HG02885 (cell line): ENCODE measurements at regions not wholly inside any gene's neighbourhood (a gene's known extent, or its start where the extent isn't known, plus 50 kb on each side); places are given as distances from the start of the nearest gene placed in this dataset.
"Not testable (repeated sequence)": the region's sequence is repeated elsewhere in the genome, so short reads cannot be mapped to it uniquely, and the experiment has no call there.

Experiments
- ATAC-seq: cut with Tn5 transposase; IDR thresholded peaks from one replicate; pipeline ENCODE4 v1.9.1; 2021; ENCODE audit warnings: mild to moderate bottlenecking; ENCODE audit not compliant: unreplicated experiment, poor library complexity

DNA sequence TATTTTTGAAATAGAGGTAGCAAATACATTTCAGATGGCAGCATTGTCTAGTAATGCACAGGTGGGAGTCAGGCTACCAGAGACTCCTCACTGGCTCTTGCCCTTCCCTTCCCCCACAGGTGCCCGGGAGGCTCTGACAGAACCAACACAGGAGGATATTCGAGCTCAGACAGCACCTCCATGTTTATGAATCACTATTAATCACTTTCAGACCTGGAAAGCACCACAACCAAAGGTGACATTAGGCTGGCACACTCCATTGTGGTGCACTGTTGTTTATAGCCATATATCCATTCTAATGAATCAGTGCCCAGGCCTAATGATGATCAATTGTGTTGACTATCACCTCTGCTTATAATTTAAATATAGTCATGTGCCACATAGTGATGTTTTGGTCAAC, 107.8 kb upstream of the NAMPT start:
- no peak for ATAC-seq

DNA sequence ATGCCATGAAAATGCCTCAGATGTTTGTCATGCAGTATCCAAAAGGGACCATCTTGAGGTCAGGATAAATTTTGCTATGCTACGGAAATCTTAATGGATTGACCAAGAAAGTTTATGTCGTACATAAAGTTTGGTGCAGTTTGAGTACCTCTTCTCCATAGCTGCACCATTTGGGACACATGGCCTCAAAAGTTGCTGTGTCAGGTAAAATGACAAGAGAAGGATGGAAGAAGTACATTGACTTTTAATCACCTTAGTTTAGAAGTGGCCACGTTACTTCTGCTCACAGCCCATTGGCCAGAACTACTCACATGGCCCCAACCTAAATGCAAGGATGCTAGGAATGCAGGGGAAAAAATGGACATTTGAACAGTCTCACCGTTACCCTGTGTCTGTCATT, 107.4 kb upstream of the NAMPT start:
- ATAC-seq: no peak

DNA sequence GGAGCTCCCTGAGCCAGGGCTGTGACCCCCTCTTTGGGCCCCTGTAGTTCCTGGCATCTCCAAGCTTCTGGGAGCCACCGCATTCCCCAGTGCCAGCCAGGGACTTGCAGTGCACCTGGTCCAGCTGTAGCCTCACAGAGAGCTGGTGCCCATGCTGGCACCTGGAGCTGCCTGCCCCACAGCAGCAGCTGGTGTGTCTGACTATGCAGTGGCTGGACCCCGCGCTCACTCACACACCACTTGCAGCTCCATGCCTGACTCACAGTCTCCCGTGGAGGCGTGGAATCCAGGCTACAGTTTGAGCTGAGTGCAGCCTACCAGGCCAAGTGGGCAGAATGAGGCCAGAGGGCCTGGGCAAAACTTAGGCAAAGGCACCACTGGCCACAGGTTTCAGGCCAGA, 102.2 kb upstream of the NAMPT start:
- no peak for ATAC-seq

DNA sequence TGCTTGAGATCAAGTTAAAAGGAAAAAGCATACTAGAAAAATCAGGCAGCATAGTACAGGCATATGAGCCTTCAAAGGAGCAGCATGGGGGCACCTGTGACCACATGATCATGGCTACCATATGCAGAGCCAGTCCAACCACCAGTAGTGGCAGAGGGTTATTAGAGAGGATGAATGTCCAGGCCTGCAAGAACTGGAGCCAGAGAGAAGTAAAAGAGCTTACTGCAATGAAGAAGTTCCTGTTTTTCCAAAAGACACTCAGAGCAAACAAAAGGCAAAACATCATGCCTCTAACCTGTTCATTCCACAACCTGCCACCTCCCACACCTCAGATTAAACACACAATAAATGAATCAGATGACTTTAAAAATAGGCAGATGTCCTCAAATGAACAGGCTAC, 99.6 kb upstream of the NAMPT start:
- no peak for ATAC-seq

DNA sequence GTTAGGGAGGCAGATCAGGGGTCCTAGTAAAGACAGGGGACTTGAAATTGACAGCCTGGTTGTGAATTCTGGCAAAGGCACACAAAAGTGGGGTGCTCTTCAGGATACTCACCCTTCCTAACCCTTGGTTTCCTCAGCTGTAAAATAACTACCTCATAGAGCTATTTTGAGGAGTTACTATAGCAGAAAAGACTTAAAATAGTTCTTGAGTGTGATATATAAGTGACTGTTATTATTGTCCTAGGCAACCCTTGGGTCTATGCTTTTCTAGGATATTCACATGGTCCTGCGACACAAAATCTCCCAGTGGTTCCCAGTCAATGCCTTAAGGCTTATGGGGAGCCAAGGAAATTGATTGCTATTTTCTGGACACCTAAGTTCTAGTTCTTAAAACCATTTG, 98.1 kb upstream of the NAMPT start:
- no peak for ATAC-seq

DNA sequence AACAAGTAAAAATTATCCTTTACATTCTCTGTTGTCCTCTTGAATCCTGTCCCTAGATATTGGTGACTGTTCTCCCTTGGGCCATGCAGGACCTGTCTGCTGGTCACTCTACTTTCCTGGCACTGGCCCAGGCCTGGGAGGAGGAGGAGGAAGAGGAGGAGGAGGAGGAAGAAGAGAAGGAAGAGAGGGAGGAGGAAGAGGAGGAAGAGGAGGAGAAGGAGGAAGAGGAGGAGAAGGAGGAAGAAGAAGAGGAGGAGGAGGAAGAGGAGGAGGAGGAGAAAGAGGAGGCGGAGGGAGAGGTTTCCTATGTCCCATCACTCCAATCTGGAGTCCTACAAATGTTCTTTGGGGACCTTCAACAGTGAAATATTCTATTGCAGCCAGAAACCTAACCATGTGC, 97.3 kb upstream of the NAMPT start:
- ATAC-seq: no peak

DNA sequence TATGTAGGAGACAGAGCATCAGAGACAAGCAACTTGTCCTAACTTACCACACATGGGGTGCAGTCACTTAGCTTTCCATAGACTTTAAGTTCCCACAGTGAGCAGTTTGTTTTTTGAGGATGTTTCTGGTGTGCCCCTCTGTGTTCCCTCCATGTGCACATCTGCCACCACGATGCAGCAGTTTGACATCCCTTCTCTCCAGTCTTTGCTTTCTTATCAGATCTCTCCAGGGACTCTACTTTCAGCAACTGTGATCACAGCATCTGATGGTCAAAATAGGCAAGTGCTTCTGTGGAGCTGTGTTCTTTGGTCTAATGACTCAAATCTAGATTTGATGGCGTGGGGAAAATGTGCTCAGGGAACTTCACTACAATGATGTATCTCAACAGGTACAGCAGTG, 96.5 kb upstream of the NAMPT start:
- ATAC-seq: no peak

DNA sequence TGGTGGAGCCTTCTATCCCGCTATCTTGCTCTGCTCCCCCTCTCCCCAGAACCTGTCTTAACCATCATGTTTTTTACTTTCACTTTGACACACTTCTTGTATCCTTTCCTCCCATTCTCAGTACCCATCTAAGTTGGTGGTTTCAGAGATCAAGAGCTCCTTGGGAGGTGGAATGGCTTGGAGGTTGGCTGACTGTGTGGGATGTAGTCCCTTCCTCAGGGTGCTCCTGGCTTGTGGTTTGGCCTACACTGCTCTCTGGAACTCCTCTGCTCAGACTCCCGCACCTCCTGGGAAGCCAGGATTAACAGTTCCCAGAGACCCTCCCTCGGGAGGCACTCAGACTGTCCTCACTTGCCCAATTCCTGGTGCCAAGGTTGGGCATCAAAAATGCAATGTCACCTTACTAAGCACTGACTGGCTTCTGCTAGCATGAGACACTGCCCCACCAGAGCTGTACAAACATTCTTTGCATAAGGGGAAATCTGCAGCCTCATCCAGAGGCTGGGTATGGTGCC, 93.1 kb upstream of the NAMPT start:
- ATAC-seq: peak; percentile 57

DNA sequence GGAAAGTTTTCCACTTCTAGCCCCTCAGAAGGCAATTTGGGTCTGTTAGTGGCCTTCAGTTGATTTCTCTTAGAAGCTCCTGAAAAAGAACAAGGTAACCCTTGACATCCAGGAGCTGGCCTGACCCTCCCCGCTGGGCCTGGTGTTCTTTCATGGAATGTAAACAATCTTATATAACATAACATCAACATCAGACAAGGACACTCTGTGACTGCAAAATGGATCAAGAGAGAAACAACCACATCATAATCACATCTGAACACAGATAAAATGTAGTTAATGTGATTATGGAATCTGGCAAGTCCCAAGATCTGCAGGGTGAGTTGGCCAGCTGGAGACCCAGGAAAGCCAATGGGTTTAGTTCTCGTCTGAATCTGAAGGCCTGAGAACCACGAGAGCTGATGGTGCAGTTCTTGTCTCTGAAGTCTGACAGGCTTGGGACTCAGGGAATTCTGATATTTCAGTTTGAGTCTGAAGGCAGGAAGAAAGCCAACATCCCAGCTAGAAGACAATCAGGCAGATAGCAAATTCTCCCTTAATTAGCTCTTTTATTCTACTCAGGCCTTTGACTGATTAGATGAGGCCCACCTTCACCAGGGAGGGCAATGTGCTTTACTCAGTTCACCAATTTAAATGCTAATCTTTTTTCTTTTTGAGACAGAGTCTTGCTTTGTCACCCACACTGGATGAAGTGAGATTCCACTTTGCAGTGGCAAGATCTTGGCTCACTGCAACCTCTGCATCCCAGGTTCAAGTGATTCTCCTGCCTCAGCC, 91.4 kb upstream of the NAMPT start:
- no peak for ATAC-seq

DNA sequence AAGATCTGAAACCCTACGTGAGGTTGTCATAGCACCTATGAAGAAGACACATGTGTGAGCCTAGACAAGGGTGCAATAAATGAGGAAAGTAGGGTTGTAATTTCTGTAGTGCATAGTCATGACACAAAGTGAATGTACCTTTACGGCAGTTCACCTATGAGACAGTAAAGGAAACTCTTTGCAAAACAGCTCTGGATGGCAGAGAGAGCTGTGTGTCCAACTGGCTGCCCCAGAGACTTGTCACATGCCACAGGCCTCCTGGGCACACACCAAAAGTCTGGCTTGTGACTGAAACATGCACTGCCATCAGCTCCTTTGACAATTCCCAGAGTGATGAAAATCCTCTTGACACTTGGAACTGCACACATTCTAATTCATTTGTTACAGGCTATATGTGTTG, 90.7 kb upstream of the NAMPT start:
- no peak for ATAC-seq

DNA sequence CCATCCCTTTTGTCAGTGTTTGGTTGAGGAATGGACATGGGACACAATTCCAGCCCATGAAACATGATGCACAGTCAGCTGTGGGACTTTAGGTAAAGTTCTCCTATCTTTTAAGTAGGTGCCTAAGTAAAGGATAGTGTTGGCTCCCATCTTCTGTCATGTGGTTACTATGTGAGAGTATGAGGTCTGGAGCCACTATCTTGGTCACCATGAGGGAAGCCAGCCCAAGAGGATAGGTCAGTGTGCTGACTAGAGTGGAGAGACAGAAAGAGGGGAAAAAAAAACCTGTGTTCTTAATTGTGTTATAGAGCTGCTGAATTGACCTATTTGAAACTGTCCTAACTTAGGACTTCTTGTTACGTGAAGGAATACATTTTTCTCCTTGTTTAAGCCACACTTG, 89.7 kb upstream of the NAMPT start:
- ATAC-seq: no peak

DNA sequence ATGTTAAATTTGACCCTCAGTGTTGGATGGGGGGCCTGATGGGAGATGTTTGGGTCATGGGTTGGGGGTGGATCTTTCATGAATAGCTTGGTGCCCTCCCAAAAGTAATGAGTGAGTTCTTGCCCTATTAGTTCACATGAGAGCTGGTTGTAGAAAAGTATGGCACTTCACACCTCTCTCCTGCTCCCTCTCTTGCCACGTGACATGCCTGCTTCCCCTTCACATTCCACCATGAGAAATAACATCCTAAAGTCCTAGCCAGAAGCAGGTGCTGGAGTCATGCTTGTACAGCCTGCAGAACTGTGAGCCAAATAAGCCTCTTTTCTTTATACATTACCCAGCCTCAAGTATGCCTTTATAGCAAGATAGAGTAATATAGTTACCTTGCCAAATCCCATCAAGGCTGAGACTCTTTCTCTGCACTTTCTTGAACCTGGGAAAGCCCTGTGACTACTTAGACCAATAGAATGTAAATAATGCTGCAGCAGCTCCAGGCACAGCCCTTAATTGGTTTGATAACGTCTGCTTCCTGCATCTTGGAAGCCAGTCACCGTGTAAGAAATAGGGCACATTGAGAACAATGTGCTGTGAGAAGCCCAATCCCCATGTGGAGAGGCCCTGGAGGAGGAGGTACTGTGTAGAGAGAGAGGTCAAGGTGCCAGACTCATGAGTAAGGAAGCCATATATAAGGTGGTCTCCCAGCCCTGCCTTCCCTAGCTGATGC, 88.0 kb upstream of the NAMPT start:
- no peak for ATAC-seq

DNA sequence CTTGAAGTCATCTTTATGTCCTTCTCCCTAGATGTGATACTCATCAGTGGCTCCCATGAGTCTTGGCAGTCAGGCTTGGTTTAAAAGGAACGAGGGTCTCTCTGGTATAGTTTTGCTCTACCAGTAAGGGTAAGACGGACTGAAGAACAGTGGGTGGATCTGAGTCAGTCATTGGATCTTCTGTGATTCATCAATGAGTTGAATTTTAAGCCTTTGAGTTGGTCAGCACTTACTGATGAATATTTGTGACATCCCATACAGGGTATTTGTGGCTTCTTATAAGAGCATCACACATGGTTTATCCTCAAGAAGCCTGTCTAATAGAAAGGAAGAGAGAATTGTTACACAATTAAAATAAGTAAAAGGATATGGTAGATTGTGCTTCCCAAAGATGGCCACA, 87.3 kb upstream of the NAMPT start:
- ATAC-seq: no peak

DNA sequence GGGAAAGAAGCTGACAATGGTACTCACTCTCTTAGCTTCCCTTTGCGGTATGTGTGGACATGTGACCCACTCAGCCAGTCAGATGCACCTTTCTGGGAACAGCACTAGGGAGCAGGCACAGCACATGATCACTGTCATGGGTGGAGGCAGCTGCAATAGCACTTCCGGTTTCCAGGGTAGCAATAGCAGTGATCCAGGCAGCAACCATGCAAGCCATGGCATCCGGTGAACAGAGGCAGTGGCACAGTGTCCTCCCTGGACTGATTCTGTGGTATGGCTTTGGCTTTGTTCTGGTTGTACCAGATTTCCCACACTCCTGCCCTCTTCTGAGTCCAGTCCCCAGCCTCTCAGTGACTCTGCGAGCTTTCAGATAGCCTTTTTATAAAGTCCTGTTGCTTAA, 86.8 kb upstream of the NAMPT start:
- no peak for ATAC-seq

DNA sequence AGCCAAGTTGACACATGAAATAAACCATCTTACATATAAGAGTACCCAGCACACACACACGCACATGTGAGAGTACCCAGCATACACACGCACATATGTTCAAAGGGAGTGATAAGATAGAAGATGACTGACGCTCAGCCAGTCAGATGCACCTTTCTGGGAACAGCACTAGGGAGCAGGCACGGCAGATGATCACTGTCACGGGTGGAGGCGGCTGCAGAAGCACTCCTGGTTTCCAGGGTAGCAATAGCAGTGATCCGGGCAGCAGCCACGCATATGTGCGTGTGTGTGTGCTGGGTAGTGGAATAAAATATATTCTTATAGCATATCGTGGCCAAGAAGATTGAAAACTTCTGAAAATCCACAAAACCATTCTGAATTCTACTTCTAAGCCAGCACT, 85.8 kb upstream of the NAMPT start:
- ATAC-seq: no peak

DNA sequence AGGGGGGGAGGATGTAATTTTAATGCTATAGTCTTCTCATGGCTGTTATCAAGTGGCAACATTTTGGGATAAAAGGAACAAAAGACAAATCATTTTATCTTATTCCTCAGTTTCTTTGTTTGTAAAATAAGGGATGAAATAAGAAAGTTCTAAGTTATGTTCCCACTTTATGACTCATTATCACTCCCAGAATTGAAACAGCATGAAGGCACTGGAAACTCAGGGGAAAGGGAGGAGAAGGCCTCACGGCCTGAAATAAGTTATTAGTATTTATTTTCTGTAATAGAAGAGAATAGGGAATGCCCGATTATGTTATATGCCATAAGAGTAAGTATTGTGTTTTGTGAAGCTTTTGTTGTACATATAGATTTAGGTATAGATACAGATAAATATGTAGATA, 85.0 kb upstream of the NAMPT start:
- ATAC-seq: no peak

DNA sequence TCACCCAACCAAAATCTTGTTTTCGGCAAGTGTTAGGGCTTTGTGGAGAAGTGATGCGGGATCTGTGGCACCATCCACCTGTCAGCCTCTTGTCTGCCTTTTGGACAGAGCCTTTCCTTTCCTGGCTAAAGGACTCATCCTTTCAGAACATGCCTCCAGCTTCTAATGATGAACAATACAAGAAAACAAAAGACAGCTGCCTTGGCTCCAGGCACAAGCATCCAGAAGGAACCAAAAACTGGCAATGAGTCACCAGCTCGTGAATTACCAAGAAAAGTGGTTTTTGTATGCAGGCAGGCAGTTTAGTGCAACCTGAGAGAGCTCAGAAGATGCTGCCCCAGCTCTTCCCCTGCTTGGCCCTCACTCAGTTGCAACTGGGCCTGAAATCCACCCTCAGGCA, 84.6 kb upstream of the NAMPT start:
- no peak for ATAC-seq

DNA sequence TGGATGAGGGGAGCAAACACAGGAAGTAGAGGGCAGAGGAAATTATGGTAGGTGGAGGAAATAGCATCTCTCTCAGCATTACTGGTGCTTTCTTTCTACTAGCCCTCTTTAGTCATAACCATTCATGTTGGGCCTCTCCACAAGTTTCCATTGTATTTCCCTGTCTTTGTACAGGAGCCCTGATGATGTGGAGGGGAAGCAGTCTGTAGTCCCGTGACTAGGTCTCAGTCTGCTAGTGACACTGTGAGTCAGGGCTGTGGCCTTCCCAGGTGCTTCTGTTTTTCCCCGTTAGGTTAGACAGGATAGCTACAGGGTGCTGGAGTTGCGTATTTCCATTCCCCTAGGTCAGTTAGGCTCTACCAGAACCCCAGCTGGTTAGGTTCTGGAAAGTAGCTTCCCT, 82.9 kb upstream of the NAMPT start:
- ATAC-seq: no peak

DNA sequence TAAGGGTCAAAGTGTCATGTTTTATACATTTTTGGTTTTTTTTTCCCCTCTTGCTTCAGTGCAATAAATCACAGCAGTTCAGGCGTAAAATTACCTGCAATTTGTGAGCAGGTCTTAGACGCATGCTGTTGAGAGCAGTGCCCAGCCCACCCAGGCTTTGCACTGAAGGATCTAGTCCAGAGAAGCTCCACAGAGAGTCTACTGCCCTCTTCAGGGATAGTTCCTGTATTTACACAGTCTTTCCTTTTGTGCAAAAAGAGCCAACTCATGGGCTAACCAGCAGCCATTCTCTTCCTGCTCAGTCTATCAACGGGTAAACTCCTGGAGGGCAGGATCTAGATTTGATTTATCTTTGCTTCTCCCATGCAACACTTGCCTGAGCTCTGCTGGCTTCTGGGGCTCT, 82.2 kb upstream of the NAMPT start:
- no peak for ATAC-seq

DNA sequence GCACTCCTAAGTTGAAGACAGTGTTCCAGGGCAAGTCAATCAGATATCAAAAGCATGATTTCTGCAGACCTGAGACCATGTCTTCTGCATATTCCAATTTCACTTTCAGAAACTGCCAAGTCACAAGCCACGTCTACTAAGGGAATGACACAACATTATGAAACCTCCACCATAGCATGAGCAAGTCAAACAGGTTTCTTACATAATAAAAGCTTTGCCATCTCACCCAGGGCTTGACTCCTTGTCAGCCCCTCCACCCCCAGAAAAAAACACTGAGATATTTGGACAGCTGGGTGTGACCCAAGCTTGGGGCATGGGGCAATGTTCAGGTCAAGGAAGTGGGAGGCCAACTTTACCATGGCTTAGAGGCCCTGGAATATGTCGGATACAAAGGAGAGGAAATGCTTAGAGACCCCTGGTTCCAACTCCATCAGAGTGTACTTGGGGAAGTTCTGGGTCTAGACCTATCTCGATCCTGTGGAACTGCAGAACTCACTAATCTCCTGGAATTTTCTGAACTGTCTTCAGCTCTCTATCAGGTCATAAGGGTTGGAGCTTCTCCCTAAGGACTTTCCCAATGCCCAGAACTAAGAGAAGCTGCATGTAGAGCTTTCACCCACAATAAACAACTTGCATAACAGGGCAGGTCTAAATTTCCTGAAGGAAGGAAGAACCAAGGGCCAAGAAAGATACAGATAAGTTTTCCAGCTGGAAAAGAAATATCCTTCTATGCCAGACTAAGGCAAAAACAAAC, 80.6 kb upstream of the NAMPT start:
- no peak for ATAC-seq

DNA sequence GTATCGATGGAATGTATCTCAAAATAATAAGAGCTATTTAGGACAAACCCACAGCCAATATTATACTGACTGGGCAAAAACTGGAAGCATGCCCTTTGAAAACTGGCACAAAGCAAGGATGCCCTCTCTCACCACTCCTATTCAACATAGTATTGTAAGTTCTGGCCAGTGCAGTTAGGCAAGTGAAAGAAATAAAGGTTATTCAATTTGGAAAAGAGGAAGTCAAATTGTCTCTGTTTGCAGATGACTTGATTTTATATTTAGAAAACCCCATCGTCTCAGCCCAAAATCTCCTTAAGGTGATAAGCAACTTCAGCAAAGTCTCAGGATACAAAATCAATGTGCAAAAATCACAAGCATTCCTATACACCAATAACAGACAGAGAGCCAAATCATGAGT, 77.7 kb upstream of the NAMPT start:
- ATAC-seq: not testable (repeated sequence)
